HUDEP-2 (cell line): ENCODE measurements at regions not wholly inside any gene's neighbourhood (a gene's known extent, or its start where the extent isn't known, plus 50 kb on each side); places are given as distances from the start of the nearest gene placed in this dataset.

Experiments used
- DNase-seq, 76 experiments: peaks; one replicate each; lab custom pipeline; 2025; ENCODE audit not compliant: unreplicated experiment in 76 of 76; lab: John Stamatoyannopoulos, UW

- no peak for DNase-seq
Measured at GRCh38 chr9:18362901-18363685, 110.9 kb upstream of the ADAMTSL1 start.

GRCh38 chr9:18365651-18366050 is 108.3 kb upstream of the ADAMTSL1 start:
- DNase-seq, result no peak

- no peak for DNase-seq
Measured at GRCh38 chr9:18366184-18366583, 107.8 kb upstream of the ADAMTSL1 start.

GRCh38 chr9:18368206-18368605 is 105.7 kb upstream of the ADAMTSL1 start:
- DNase-seq, result no peak

GRCh38 chr9:18371141-18371540 is 102.8 kb upstream of the ADAMTSL1 start:
- DNase-seq, result no peak

GRCh38 chr9:18371621-18372020 is 102.3 kb upstream of the ADAMTSL1 start:
- DNase-seq, result no peak

- no peak for DNase-seq
Measured at GRCh38 chr9:18379073-18379811, 94.7 kb upstream of the ADAMTSL1 start.

GRCh38 chr9:18382243-18382642 is 91.7 kb upstream of the ADAMTSL1 start:
- DNase-seq, result no peak

- no peak for DNase-seq
Measured at GRCh38 chr9:18384066-18384465, 89.9 kb upstream of the ADAMTSL1 start.

- no peak for DNase-seq
Measured at GRCh38 chr9:18385696-18386490, 88.1 kb upstream of the ADAMTSL1 start.

GRCh38 chr9:18390393-18390792 is 83.6 kb upstream of the ADAMTSL1 start:
- no peak for DNase-seq

GRCh38 chr9:18393340-18394130 is 80.4 kb upstream of the ADAMTSL1 start:
- DNase-seq, result no peak

GRCh38 chr9:18394847-18395351 is 79.1 kb upstream of the ADAMTSL1 start:
- no peak for DNase-seq

- DNase-seq, result peak in 3 of 76 experiments; percentile 1 to 8 (median 1)
Measured at GRCh38 chr9:18396102-18396728, 77.7 kb upstream of the ADAMTSL1 start.

- no peak for DNase-seq
Measured at GRCh38 chr9:18397076-18397475, 76.9 kb upstream of the ADAMTSL1 start.

- DNase-seq, result no peak
Measured at GRCh38 chr9:18398038-18398437, 75.9 kb upstream of the ADAMTSL1 start.

GRCh38 chr9:18404434-18405029 is 69.4 kb upstream of the ADAMTSL1 start:
- DNase-seq, result no peak

GRCh38 chr9:18405240-18405639 is 68.7 kb upstream of the ADAMTSL1 start:
- DNase-seq, result no peak

GRCh38 chr9:18410983-18411382 is 63.0 kb upstream of the ADAMTSL1 start:
- DNase-seq, result no peak
